HFF-Myc (cell line): ENCODE measurements at regions not wholly inside any gene's neighbourhood (a gene's known extent, or its start where the extent isn't known, plus 50 kb on each side); places are given as distances from the start of the nearest gene placed in this dataset.

Experiments used
- DNase-seq: peaks from one replicate; pipeline ENCODE4 v3.0.0-alpha.2; 2011; ENCODE audit warnings: low read depth; ENCODE audit errors: extremely low read depth
- H3K4me3 ChIP-seq: replicated peaks from 2 replicates; pipeline ENCODE4 v1.5.1; 2011; ENCODE audit warnings: low read depth, mild to moderate bottlenecking, control low read depth, low read length
- TF ChIP-seq, protein P1 (sequence below): IDR thresholded peaks from 2 replicates; pipeline ENCODE4 v1.5.1; 2012; ENCODE audit warnings: mild to moderate bottlenecking, low read depth, low read length, control low read depth; ENCODE audit errors: missing control alignments

DNA sequence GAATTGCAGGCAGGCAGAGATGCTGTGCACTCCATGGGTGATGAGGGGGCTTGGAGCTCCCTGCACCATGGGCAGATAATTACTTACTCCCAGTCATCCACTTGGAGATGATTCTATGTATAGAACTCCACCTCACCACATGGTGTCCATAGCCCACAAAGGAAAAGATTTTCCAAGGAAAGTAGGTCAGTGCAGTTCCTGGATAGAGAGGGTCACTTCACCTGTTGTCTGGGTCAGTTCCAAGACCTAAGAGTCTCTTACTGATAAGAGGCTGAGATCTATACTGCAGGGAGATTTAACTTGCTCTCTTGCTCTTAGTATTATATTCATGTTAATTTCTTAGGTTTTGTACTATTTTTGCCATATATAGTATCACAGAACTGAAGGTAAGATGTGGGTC, 113.9 kb upstream of the BRINP1 start:
- DNase-seq, result no peak
- no peak overlapping the region for H3K4me3 ChIP-seq
- TF ChIP-seq, protein P1, sequence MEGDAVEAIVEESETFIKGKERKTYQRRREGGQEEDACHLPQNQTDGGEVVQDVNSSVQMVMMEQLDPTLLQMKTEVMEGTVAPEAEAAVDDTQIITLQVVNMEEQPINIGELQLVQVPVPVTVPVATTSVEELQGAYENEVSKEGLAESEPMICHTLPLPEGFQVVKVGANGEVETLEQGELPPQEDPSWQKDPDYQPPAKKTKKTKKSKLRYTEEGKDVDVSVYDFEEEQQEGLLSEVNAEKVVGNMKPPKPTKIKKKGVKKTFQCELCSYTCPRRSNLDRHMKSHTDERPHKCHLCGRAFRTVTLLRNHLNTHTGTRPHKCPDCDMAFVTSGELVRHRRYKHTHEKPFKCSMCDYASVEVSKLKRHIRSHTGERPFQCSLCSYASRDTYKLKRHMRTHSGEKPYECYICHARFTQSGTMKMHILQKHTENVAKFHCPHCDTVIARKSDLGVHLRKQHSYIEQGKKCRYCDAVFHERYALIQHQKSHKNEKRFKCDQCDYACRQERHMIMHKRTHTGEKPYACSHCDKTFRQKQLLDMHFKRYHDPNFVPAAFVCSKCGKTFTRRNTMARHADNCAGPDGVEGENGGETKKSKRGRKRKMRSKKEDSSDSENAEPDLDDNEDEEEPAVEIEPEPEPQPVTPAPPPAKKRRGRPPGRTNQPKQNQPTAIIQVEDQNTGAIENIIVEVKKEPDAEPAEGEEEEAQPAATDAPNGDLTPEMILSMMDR, result no peak

DNA sequence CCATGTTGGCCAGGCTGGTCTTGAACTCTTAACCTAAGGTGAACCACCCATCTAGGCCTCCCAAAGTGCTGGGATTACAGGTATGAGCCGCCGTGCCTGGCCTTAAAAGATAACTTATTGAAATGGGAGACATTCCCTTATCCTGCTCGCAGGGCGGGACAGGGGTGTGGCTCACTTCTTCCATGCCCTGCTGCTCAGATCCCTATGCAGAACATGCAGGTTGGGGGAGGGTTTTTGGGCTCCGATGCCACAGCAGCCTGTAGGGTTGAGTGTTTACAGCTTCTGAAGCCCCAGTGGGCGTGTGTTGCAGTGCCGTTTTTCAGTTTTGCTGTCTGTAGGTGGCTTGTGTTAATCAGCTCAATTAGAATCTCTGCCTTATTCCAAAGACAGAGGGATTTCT, 108.0 kb upstream of the BRINP1 start:
- TF ChIP-seq, protein P1, result no peak
- H3K4me3 ChIP-seq, result no peak overlapping the region
- no peak for DNase-seq

DNA sequence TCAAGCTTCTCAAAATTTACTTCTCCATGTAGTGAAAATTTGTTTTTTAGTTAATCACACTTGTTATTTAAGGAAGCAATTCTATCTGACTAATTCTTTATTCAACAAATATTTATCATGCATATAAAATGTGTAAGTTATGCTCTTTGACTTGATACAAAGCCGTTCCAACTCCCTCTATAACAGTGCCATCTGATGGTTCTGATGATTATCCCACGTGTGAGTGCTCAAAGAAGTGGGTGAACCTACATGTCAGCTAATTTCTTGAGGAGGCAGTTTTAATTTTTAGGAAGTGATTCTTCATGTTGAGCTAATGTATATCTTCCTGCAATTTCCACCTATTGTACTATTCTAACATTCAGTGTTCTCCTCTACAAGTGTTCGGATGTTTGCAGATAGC, 88.8 kb upstream of the BRINP1 start:
- DNase-seq, result no peak
- TF ChIP-seq, protein P1, result no peak
- no peak overlapping the region for H3K4me3 ChIP-seq

DNA sequence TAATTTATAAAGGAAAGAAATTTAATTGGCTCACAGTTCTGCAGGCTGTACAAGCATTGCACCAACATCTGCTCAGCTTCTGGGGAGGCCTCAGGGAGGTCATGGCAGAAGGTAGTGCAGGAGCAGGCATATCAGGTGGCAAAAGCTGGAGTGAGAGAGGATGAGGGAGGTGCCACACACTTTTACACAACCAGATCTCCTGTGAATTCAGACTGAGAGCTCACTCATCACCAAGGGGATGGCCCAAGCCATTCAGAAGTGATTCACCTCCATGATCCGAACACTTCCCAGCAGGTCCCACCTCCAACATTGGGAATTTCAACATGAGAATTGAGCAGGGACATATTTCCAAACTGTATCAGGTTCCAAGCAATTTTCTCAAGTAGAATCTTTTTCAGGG, 84.7 kb upstream of the BRINP1 start:
- H3K4me3 ChIP-seq, result no peak overlapping the region
- no peak for DNase-seq
- TF ChIP-seq, protein P1, result no peak

DNA sequence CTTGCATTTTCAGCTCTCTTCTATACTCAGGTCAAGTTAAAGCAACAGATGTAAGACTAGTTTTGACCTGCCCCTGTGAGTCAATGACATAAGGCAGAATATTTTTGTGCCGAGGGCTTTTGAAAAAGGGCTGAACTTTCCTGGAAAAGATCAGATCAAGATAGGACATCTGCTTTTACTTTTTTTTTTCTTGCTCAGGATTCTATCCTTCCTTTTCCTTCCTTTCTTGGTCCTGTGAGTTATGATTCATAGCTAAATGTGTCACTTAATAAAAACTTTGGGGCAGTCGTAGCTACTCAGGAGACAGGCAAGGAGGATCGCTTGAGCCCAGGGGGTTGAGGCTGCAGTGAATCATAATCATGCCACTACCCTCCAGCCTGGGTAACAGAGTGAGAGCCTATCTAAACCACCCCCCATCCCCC, 84.3 kb upstream of the BRINP1 start:
- DNase-seq, result no peak
- no peak overlapping the region for H3K4me3 ChIP-seq
- TF ChIP-seq, protein P1, result no peak

DNA sequence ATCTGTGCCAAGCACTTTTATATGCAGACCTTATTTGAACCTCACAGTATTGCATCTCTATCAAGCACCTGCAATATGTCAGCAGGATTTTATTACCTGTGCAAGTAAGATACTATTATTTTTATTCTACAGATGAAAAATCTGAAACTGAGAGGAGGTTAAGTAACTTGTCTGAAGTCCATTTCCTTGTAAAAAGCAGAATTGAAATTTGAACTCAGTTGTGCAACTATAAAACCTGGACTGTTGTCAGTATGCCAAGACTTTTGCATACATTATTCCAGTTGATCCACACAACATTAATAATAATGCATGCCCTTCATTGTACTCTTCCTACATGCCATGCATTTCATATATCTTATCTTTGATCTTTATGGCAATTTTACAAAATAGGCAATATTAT, 82.2 kb upstream of the BRINP1 start:
- H3K4me3 ChIP-seq, result no peak overlapping the region
- no peak for DNase-seq
- TF ChIP-seq, protein P1, result no peak

DNA sequence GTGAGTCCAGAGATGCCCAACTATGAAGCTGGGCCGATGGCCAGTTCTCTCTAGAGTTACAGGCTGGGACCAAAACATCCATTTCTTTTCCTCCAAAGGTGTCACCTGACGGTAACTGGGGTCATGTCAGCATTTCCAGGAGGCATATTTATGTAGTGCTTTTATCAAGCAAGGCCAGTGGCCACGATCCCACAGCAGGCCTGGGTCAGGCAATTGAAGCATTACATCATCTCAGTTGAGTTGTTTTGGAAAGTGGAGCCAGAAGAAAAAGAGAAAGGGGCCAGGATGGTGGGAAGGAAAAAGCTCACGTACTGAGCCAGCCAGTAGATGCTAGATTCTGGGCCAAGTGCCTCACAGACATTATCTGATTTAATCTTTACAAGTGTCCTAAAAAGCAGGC, 73.9 kb upstream of the BRINP1 start:
- DNase-seq, result no peak
- TF ChIP-seq, protein P1, result no peak
- no peak overlapping the region for H3K4me3 ChIP-seq
